CD4-positive, alpha-beta T cell (primary cell): ENCODE measurements at regions not wholly inside any gene's neighbourhood (a gene's known extent, or its start where the extent isn't known, plus 50 kb on each side); places are given as distances from the start of the nearest gene placed in this dataset.

Experiments used
- ATAC-seq: fragments of 200-7000 bp; cut with Tn5 transposase; one replicate; pipeline ENCODE4 v1.10.0; 2022; ENCODE audit warnings: mild to moderate bottlenecking; ENCODE audit not compliant: poor library complexity
- CTCF ChIA-PET: fragments of 350-600 bp; sonication (Branson Sonifier 250); formaldehyde crosslinking; loops from one replicate; lab custom pipeline; 2021; ENCODE audit warnings: antibody characterized with exemption, inconsistent platforms; lab: Charles Lee
- POLR2A ChIA-PET: fragments of 350-600 bp; sonication (Branson Sonifier 250); formaldehyde crosslinking; loops from one replicate; lab custom pipeline; 2021; ENCODE audit warnings: antibody characterized with exemption, inconsistent platforms; lab: Charles Lee
- DNase-seq, 14 experiments: peaks; one replicate each; pipeline ENCODE4 v3.0.0-alpha.2; 2013 to 2020; ENCODE audit warnings: mixed read lengths in 2 of 14
- H3K27ac ChIP-seq, 2 donors: one replicate each; pipeline versions ENCODE4 v1.5.1 to v1.7.0; 2013; ENCODE audit warnings: low read length in 2 of 2, low read depth in 1 of 2, mild to moderate bottlenecking in 1 of 2
- H3K27me3 ChIP-seq, 2 experiments: 1 replicate in 1 of 2; 2 replicates in 1 of 2; pipeline versions ENCODE4 v1.6.1 to v1.7.0; 2013; ENCODE audit warnings: low read length in 2 of 2, control low read depth in 1 of 2, mild to moderate bottlenecking in 1 of 2, moderate library complexity in 1 of 2; ENCODE audit not compliant: insufficient read depth in 2 of 2, control insufficient read depth in 1 of 2
- H3K36me3 ChIP-seq: one replicate; pipeline ENCODE4 v1.6.1; 2013; ENCODE audit warnings: low read length, control low read depth; ENCODE audit not compliant: insufficient read depth
- H3K4me1 ChIP-seq: one replicate; pipeline ENCODE4 v1.6.1; 2013; ENCODE audit warnings: low read length, control low read depth; ENCODE audit not compliant: insufficient read depth
- H3K4me3 ChIP-seq: one replicate; pipeline ENCODE4 v1.5.1; 2013; ENCODE audit warnings: mild to moderate bottlenecking, low read length, moderate library complexity
- H3K9me3 ChIP-seq, 2 experiments: 1 replicate in 1 of 2; 2 replicates in 1 of 2; pipeline versions ENCODE4 v1.6.1 to v1.7.0; 2013; ENCODE audit warnings: low read length in 2 of 2, mild to moderate bottlenecking in 2 of 2, control low read depth in 1 of 2, moderate library complexity in 1 of 2; ENCODE audit not compliant: control insufficient read depth in 1 of 2, insufficient read depth in 1 of 2
- H3K27ac Mint-ChIP-seq: one replicate; pipeline ENCODE4 v1.8.0; 2020; ENCODE audit warnings: mixed read lengths
- H3K27me3 Mint-ChIP-seq: one replicate; pipeline ENCODE4 v1.8.0; 2021; ENCODE audit warnings: mixed read lengths
- H3K36me3 Mint-ChIP-seq: one replicate; pipeline ENCODE4 v1.8.0; 2021; ENCODE audit warnings: low read depth, mixed read lengths
- H3K4me1 Mint-ChIP-seq: one replicate; pipeline ENCODE4 v1.8.0; 2021; ENCODE audit warnings: low read depth, mixed read lengths
- H3K4me3 Mint-ChIP-seq: one replicate; pipeline ENCODE4 v1.8.0; 2020; ENCODE audit warnings: mild to moderate bottlenecking, mixed read lengths
- H3K9me3 Mint-ChIP-seq: one replicate; pipeline ENCODE4 v1.8.0; 2020; ENCODE audit warnings: mixed read lengths
- intact Hi-C, 2 experiments: fragments of 100-400 bp; cut with DNase I in 1 of 2; cut with micrococcal nuclease in 1 of 2; formaldehyde crosslinking; loops; one replicate each; pipeline versions ENCODE4 v1.15.1 to v1.9.0; 2023 to 2025; cut with DNase I, micrococcal nuclease
- TF ChIP-seq, protein P1 (sequence below): fragments of 200-600 bp; IDR thresholded peaks from one replicate; pipeline ENCODE4 v1.8.0; 2022; ENCODE audit warnings: antibody characterized with exemption, mild to moderate bottlenecking

GRCh38 chr13:68808456-68808855 is 1299.2 kb upstream of the ATXN8OS start:
- no peak overlapping the region for H3K27ac Mint-ChIP-seq
- Histone ChIP-seq H3K9me3 (no peaks in the 10 kb centered on the region), H3K4me3 (no peak overlapping the region), H3K4me1 (no peaks in the 10 kb centered on the region), H3K27ac (no peak overlapping the region), H3K36me3 (no peaks in the 10 kb centered on the region), H3K27me3 (no peaks in the 10 kb centered on the region)
- H3K9me3 Mint-ChIP-seq = peaks cover 2% of the 10 kb centered on the region
- ChIA-PET CTCF (no interaction called here), POLR2A (no interaction called here)
- H3K4me1 Mint-ChIP-seq = no peaks in the 10 kb centered on the region
- H3K27me3 Mint-ChIP-seq = no peaks in the 10 kb centered on the region
- no peak overlapping the region for H3K4me3 Mint-ChIP-seq
- no peak for DNase-seq
- no peaks in the 10 kb centered on the region for H3K36me3 Mint-ChIP-seq
- TF ChIP-seq, protein P1, sequence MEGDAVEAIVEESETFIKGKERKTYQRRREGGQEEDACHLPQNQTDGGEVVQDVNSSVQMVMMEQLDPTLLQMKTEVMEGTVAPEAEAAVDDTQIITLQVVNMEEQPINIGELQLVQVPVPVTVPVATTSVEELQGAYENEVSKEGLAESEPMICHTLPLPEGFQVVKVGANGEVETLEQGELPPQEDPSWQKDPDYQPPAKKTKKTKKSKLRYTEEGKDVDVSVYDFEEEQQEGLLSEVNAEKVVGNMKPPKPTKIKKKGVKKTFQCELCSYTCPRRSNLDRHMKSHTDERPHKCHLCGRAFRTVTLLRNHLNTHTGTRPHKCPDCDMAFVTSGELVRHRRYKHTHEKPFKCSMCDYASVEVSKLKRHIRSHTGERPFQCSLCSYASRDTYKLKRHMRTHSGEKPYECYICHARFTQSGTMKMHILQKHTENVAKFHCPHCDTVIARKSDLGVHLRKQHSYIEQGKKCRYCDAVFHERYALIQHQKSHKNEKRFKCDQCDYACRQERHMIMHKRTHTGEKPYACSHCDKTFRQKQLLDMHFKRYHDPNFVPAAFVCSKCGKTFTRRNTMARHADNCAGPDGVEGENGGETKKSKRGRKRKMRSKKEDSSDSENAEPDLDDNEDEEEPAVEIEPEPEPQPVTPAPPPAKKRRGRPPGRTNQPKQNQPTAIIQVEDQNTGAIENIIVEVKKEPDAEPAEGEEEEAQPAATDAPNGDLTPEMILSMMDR = no peak
- intact Hi-C loops = no loop called here
- no peak for ATAC-seq

GRCh38 chr13:68806125-68806524 is 1301.5 kb upstream of the ATXN8OS start:
- no peaks in the 10 kb centered on the region for H3K27me3 ChIP-seq
- intact Hi-C loops = no loop called here
- no peak overlapping the region for H3K4me3 ChIP-seq
- Mint-ChIP-seq H3K4me1 (no peaks in the 10 kb centered on the region), H3K27ac (no peak overlapping the region), H3K9me3 (peaks cover 2% of the 10 kb centered on the region), H3K27me3 (no peaks in the 10 kb centered on the region), H3K36me3 (no peaks in the 10 kb centered on the region), H3K4me3 (no peak overlapping the region)
- DNase-seq = no peak
- H3K4me1 ChIP-seq = no peaks in the 10 kb centered on the region
- H3K9me3 ChIP-seq = peaks cover 0 to 4% of the 10 kb centered on the region in 2 experiments
- TF ChIP-seq, protein P1 = no peak
- no peak overlapping the region for H3K27ac ChIP-seq
- ChIA-PET POLR2A (no interaction called here), CTCF (no interaction called here)
- ATAC-seq = no peak
- no peaks in the 10 kb centered on the region for H3K36me3 ChIP-seq

DNA sequence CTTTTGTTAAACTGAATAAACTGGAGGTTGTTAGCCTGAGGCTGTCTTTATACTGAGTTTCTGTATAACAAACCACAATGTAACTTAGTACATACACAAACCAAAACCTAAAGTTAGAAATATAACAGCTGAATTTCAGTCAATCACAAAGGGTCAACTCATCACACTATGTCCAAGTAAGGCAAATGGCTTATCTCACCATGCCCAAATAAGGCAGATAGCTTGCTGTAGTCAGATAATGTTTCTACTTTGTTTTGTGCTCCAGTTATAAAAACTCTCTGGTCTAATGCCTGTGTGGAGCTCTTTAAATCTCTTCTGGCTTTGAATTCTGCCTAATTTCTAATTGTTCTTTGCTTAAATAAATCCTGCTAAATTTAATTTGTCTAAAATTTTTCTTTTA is 1323.4 kb upstream of the ATXN8OS start:
- DNase-seq (no peak), ATAC-seq (no peak)
- Histone ChIP-seq H3K27ac (no peak overlapping the region), H3K4me3 (no peak overlapping the region), H3K27me3 (no peaks in the 10 kb centered on the region), H3K36me3 (no peaks in the 10 kb centered on the region), H3K9me3 (peaks cover 4 to 11% of the 10 kb centered on the region in 2 experiments), H3K4me1 (no peaks in the 10 kb centered on the region)
- Mint-ChIP-seq H3K36me3 (no peaks in the 10 kb centered on the region), H3K9me3 (peaks cover 15% of the 10 kb centered on the region), H3K4me1 (no peaks in the 10 kb centered on the region), H3K27ac (no peak overlapping the region), H3K4me3 (no peak overlapping the region), H3K27me3 (no peaks in the 10 kb centered on the region)
- TF ChIP-seq, protein P1 = no peak
- POLR2A ChIA-PET = no interaction called here
- CTCF ChIA-PET = no interaction called here
- intact Hi-C loops = no loop called here
